ENCODE measurements at regions not wholly inside any gene's neighbourhood (a gene's known extent, or its start where the extent isn't known, plus 50 kb on each side); places are given as distances from the start of the nearest gene placed in this dataset.

DNA sequence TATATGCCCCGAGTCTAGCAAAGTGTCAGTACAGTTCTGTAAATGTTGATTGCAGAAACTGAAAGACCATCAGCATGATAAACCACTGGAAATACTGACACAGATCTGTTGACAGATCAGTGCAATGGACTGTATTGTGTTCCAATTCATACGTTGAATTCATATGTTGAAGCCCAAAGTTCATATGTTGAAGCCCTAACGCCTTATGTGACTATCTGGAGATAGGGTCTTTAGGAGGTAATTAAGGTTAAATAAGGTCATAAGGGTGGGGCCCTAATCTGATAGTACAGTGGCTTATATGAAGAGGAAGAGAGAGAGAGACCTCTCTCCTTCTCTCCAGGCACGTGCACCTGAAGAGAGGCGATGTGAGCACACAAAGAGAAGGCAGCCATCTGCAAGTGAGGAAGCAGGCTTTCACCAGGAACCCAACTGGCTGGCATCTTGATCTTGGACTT, 144.7 kb downstream of the MRPL39 start:
- TF ChIP-seq, protein P1, sequence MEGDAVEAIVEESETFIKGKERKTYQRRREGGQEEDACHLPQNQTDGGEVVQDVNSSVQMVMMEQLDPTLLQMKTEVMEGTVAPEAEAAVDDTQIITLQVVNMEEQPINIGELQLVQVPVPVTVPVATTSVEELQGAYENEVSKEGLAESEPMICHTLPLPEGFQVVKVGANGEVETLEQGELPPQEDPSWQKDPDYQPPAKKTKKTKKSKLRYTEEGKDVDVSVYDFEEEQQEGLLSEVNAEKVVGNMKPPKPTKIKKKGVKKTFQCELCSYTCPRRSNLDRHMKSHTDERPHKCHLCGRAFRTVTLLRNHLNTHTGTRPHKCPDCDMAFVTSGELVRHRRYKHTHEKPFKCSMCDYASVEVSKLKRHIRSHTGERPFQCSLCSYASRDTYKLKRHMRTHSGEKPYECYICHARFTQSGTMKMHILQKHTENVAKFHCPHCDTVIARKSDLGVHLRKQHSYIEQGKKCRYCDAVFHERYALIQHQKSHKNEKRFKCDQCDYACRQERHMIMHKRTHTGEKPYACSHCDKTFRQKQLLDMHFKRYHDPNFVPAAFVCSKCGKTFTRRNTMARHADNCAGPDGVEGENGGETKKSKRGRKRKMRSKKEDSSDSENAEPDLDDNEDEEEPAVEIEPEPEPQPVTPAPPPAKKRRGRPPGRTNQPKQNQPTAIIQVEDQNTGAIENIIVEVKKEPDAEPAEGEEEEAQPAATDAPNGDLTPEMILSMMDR (IDR thresholded peaks at IDR 0.05): no peak
- no peak for TF ChIP-seq EZH2 (IDR thresholded peaks at IDR 0.05; ENCODE audit: borderline replicate concordance, insufficient read depth, low read depth, low read length, poor library complexity, severe bottlenecking)

All from B cell (primary cell).